ENCODE measurements at regions not wholly inside any gene's neighbourhood (a gene's known extent, or its start where the extent isn't known, plus 50 kb on each side); places are given as distances from the start of the nearest gene placed in this dataset.

DNA sequence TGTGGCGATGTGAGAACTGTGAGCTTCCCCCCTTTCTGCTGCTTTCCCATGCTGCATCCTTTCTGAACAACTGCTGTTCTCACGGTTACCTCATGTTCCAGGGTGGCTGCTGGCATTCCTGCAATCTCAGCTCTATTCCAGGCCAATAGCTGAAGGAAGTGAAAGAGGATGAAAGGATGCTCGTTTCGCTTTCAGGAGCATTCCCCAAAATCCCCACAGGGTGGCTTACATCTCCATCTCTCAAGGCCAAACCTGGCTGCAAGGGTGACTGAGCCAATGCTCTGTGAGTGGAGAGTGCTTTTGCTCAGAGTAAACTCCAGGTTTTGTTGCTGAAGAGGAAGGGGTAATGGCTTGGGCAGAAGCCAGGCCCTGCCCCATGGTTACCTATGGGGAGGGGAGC lies 848.2 kb downstream of the BRD1 start:
- DNase-seq (ENCODE audit: low read depth): no peak

DNA sequence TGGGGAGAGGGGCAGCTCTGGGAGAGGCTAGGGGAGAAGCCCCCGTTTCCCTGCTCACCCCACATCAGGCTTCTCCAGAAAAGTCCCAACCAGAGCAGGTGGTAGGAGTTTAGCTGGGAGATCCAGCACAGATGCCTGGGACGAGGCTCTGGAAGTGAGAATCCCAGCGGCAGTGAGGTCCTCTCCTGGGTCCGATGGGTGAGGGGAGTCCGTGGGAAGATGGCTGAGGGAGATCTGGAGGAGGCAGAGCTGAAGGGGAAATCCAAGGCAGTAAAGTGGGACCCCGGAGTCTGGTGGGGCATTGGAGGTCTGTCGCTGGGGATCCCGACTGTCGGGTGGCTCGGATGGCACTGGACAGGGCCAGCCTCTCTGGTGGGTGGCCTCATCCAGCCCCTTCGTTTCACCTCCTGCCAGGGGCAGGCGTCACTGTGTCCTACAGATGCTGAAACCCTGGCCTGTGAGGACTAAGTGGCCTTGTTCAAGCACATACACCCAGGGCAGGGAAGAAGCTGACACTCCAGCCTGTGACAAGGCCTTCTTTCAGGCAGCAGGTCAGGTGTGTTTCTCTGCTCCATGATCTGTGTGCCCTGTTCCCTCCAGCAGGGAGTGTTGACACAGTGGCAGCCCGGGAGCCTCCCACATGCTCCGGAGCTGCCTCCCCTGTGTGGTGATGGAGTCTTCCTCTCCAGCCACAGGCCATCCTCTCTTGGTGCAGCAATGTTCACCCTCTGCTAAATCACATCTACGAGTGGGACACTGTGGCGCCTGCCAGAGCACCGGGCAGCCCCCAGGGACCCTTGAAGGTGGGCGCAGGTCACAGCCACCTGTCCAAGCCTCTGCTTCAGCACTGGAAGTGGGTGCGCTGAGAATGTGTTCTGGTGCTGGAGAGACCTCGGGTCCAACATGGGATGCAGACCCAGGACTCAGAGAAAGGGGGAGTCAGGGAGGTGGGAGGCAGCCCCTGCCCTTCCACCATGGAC lies 850.8 kb downstream of the BRD1 start:
- no peak for DNase-seq (ENCODE audit: low read depth)

DNA sequence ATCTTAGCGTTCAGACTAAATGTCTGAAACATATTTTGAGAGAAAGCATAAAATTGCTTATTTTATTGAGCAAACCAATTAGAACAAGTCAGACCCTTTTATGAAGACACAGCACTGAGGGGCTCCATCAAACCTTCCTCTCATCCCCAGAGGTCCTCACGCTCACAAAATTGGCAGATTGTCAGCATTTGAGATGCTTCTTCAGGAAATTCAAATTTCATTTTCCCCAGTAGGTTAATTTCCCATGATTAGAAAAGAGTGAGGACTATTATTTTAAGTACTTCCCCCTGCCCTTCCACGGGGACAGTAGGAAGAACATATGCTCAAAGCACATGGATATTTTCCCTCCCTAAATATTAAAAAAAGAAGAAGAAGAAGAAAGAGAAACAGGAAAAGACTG lies 851.8 kb downstream of the BRD1 start:
- DNase-seq (ENCODE audit: low read depth): no peak

DNA sequence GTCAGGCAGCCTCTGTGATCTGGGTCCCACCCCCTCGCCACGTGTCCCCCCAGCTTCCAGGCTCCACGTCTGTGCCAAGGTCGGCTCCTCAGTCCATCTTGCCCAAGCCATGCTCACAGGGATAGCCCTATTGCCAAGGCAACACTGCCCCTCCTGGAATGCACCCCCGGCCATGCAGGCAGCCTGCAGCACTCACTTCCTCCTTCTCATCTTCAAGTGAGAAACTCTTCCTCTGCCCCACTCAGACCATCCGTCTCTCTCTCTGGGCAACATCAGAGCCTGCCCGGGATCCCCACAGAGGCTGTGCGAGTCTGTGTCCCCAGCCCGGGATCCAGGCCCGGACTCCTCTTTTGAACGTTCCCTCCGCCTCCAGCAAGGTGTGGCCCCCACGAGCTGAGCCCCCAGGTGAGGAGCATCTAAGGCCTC lies 852.3 kb downstream of the BRD1 start:
- no peak for DNase-seq (ENCODE audit: low read depth)

DNA sequence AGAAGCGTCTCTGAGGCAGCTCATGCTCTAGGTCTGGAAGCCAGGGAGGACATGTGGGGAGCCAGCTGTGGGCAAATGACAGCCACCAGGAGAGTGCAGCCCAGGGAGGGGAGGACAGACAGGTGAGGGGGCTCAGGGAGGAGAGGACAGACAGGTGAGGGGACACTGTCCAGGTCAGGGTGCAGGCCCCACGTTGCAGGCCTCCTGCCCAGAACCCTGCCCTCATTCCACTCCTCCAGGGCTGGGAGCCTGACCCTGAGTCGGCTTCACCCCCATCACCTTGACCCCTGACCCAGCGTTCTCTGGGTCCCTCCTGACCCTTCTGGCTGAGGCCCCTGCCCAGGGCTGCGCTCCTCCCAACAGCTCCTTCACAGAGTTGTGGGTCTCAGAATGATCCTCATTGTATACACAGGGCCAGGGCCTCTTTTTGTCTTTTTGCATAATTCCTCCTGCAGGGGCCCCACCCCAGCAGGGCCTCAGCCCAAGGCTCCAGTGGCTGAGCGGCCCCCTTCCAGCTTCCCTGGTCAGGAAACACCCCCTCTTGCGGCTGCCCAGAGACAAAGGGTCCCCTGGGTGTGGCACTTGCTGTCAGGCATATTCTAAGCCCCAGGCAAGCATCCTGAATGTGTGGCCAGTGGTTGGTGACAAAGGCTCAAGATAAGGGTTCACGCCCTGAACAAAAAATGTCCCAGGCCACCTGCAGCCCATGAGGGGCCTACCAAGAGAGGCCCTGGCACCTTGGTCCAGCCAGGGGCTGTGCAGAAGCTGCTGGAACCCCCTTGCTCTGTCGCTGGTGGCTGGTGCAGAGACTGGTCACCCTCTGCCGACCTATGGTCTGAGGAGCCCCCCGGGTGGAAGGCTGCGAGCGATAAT lies 853.0 kb downstream of the BRD1 start:
- no peak for DNase-seq (ENCODE audit: low read depth)

DNA sequence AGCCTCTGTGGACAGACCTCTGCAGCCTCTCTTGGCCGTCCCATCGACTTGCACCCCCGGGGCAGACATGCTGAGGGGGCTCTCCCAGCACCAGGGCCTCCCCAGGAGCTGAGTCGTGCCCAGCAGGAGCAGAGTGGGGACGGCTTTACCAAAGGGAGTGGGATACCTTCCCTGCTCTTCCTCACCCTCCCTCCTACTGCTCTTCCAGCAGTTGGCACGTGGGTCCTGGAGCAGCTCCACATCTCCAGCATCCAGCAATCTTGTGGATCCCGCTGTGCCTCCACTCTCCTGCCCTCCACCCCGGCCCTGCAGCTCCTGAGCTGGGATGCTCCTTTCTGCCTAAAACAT lies 854.0 kb downstream of the BRD1 start:
- DNase-seq (ENCODE audit: low read depth): no peak

DNA sequence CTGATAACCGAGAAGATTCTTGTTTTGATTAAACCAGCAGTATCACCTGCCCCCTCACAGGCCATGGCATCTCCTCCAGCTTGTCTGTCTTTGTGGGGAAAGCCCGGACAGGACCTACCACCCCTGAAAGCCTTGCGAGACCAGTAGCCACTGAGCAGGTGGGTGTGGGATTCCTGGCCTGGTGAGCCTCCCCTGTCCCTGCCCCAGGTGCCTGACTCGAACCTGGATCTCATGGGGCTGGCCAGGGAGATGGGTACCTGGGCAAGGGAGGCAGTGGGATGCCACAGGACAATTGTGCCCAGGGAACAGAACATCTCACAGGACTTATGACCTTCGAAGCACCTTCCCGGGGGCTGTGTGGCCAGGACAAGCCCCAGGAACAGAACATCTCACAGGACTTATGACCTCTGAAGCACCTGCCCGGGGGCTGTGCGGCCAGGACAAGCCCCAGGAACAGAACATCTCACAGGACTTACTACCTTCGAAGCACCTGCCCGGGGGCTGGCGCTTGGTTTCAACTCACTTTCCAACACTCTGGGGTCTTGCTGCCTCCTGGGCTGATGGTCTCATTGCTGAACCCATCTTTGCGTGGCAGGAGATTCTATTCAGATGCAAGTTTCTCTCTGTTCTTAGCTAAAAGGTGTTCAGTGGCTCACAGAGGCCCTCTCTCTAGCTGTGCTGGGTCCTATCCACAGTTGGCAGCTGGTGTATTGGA lies 854.5 kb downstream of the BRD1 start:
- no peak for DNase-seq (ENCODE audit: low read depth)

DNA sequence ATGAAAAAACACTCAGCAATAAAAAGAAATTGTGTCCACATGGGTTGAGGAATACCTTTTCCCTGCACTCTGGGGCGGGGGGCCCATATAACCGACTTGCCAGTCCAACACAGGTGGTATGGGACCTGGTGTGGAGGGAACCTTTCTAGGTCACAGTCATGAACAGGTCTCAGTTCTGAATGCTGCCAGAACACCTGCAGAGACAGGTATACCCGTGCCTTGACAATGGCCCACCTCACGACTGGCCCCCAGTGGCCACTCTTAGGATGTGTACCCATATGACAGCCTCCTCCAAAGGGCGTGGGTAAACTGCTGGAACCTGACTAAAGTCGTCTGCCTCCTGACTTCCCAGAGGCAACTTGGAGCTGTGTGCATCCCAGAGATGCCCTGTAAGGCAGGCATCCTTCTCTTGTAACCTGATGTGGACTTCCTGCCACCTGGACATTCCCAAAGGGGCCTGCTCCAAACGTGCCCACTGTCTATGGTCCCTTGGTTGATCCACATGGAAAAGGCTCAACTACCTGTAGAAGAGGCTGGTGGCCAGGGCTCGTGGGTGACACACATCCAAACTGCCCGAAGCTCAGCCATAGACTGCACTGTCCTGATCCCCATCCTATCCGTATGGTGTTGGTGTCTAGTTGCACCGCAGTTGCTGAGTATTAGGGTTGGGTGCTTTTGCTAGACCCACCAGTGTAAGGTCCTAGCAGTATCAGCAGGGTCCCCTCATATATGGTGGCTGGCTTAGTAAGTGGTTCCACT lies 859.3 kb downstream of the BRD1 start:
- no peak for DNase-seq (ENCODE audit: low read depth)

DNA sequence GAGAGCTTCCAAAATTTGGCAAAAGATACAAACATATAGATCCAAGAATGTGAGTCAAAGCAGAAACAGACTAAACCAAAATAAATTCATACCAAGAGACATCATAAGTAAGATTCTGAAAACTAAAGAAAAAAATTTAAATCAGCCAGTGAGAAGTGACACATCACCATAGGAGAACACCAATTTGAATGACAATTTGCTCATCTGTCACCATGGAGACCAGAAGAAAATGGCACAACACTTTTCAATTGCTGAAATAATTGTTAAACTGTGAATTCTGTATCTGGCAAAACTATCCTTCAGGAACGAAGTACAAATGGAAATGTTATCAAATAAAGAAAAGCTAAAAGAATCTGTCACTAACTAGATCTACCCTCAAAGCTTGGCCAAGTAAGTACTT lies 864.3 kb downstream of the BRD1 start:
- no peak for DNase-seq (ENCODE audit: low read depth)

DNA sequence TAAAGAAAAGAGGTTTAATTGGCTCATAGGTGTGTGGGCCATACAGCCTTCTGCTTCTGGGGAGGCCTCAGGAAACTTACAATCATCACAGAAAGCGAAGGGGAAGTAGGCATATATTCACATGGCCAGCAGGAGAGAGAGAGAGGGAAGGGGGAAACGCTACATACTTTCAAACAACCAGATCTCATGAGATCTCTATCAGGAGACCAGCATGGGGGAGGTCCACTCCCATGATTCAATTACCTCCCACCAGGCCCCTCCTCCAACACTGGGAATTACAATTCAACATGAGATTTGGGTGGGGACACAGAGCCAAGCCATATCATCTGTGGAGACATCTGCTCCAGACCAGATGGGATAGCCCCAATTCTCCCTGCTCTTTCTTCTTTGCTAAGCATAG lies 866.0 kb downstream of the BRD1 start:
- DNase-seq (ENCODE audit: low read depth): no peak

DNA sequence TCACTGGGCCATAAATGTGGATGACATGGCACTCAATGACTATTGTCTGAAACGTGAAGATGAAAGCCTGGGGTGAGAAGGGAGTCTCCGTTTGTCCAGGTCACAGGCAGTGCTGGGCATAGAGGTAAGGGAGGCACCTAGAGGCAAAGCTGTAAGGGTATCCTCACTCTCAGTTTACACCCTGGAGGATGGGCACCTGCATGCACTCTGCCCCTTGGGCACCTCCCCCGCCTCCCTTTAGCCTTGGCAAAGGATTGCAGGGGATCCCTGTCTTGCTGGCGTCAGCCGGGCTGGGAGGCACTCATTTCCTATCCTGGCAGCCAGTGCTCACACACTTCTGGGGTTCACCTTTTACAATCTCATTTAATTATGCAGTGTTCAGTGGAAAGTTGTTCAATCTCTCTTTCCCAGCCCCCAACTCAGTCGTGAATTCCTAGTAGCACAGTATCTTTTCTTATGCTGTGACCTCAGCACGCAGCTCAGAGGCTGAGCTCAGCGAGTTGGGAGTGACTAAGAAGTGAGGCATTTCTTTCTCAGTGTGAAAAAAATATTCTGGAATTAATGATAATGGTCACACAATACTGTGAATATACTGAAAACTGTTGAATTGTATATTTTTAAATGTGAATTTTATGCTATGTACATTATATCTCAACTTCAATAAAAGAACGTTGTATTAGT lies 866.6 kb downstream of the BRD1 start:
- DNase-seq (ENCODE audit: low read depth): no peak

DNA sequence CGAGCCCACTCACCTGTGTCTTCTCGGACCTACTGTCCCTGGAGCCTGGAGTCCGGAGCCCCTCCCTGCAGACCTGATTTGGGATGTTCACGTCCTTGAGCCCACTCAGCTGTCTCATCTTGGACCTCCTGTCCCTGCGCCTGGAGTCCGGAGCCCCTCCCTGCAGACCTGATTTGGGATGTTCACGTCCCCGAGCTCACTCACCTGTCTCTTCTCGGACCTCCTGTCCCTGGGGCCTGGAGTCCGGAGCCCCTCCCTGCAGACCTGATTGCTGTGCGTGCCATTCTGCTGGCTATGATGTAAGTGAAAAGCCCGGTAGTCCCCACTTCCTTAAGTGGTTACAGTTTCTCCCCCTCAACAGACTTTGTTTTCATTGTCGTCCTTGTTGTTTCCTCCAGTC lies 867.1 kb downstream of the BRD1 start:
- DNase-seq (ENCODE audit: low read depth): no peak

DNA sequence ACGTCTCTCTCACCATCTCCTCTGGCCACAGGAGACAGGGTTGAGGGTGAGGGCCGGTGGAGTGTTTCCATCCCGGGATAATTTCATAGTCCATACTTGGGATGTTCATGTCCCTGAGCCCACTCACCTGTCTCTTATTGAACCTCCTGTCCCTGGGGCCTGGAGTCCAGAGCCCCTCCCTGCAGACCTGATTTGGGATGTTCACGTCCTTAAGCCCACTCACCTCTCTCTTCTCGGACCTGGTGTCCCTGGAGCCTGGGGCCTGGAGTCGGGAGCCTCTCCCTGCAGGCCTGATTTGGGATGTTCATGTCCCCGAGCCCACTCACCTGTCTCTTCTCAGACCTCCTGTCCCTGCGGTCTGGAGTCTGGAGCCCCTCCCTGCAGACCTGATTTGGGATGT lies 868.2 kb downstream of the BRD1 start:
- DNase-seq (ENCODE audit: low read depth): no peak

DNA sequence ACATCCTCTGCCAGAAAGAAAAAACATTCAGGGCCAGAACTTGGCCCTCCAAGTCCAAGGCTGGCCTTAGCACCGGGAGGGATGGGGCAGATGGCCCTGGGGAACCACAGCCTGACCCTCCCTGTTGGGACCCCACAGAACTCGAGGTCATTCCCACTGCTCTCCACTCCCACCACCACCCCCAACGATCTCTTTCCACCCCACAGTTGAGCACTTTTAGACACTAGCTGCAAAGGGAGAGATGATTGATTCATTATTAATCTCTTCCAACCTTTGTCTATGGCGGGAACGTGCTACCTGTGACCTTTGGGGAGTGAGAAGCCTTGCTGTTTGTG lies 869.7 kb downstream of the BRD1 start:
- no peak for DNase-seq (ENCODE audit: low read depth)

DNA sequence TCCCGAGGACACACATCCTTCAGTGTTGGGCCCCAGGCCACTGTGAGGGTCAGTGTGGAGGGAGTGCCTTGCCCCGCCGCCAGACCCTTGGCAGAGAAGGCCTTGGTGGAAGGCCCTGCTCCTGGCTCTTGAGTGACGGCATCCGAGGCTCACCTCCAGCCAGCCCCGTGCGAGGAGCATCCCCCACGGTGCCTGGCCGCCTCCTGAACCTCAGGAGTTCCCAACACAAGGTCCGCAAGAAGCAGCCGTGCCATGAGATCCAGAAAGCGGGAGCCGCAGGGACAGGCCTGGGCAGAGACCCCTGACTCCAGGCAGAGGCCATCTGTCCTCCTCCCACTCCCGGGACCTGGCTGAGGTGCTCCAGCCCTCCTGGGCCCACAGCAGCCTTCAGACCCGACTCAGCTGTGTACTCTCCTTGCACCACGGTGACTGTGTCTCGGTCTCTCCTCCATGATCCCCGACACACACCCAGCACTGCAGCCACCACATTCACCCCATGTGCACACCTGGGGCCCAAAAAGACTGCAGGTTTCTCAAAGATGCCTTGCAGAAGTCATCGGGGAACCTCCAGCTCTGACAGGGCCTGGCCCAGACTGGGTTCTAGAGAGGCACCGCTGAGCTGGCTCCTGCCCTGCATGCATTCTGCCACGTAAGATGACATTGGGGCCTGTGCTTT lies 870.2 kb downstream of the BRD1 start:
- DNase-seq (ENCODE audit: low read depth): no peak

DNA sequence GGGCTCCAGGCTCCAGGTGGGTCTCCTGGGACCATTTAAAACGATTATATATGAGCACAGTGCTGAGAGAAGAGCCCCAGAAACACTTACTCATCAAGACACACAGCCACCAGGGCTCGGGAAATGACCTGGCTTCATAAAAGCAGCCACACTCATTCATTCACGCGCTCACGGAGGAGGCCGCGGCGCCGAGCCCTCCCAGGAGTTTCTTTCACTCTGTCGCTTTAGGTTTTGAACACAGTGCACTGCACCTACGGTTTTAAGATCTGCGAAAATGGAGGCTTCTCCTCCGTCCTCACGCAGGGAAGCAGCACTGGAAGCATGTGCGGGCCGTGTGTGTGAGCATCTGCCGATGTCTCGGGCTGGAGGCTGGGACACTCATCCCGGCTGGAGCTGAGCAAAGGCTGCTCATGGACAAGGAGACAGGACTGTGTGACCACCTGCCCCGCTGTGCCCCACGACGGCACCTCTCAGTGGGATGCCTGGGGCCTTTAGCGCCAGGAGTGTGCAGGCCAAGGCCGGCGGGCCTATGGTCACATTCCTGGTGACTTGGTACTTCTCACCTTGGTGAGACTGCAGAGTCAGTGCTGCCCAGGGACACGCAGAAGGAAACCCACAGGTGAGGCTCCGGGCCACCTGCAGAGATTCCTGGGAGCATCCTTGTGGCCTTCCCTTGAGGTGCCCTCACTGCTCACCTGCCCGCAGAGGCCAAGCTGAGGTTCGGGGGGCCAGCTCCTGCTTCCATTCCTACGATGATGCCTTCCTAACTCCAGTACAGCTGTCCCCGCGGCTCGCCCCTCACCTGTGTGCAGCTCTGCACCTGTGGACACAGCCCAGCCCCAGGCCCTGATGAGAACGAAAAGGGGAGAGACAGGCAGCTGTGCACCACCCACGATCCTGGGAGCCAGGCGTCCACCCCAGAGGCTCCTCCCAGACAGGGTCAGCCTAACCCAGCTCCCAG lies 872.0 kb downstream of the BRD1 start:
- no peak for DNase-seq (ENCODE audit: low read depth)

DNA sequence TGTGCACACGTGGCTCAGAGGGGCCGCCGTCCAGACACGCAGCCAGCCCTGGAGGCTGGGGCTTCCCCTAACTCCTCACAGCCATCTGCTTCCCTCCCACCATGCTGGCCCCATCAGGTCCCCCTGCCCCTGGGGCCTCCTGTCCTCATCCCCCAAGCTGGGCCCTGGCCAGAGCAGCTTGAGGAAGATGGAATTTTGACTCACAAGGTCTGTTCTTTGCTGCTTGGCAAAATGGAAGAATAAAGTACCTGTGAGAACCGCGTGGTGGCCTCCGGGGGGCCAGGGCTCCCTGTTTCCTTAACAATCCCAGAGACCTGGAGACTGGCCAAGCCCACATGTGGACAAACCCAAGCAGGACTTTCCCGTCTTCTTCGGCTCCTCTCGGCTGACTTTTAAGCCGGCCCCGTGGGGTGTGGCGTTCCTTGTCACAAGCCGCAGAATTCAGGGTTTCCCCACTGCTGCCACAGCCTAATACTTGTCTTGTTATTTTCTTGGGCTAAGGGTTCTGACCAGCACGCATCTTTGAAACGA lies 872.8 kb downstream of the BRD1 start:
- no peak for DNase-seq (ENCODE audit: low read depth)

DNA sequence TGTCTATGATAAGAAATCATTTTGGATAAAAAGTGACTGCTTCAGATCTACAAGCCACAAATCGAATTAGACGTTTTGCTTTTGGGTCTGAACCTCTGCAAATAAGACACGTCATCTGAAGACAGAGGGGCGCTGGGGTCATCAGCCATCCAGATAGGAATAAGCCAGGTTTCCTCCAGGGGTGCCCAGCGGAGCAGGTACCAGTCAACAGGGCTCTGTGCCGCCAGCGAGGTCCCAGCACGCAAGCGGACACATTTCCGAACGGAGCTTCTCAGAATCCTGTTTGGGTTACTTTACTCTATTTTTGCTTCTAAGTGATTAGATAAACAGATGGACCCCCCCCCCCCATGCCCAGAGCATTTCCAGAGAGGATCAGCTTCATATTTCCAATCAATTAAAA lies 873.8 kb downstream of the BRD1 start:
- DNase-seq (ENCODE audit: low read depth): no peak

DNA sequence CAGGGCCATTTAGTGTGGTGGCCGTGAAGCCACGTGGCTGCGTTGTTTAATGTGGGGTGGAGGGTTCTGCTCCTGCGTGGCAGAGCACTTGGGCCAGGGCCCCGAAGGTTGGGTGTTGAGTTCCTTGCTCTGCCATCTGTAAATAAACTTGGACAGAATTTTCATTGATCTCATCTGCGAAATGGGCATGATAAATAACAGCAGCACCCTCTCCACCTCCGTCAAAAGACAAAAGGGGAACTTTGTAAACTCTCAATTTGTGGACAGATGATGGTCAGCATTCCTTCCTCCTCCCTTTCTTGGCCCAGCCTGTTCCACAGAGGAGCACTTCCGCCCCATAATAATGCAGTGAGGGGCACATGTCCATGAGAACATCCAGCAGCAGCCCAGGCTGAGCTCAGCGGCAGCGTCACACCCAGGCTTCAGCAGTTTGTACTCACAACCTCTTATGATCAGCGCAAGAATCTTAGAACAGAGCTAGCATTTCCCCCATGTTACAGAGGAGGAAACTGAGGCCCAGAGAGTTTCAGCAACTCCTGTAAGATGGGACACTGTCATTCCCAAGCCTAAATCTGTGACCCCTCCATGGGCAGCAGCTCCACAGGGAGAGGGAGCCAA lies 874.5 kb downstream of the BRD1 start:
- no peak for DNase-seq (ENCODE audit: low read depth)

All from GM04503 (cell line).